HEK293T (cell line): ENCODE measurements at regions not wholly inside any gene's neighbourhood (a gene's known extent, or its start where the extent isn't known, plus 50 kb on each side); places are given as distances from the start of the nearest gene placed in this dataset.

Source experiments
- BHLHE40 ChIP-seq: fragments of 450-650 bp; IDR thresholded peaks from 2 replicates; pipeline ENCODE4 v1.6.1; 2016; ENCODE audit warnings: mild to moderate bottlenecking, moderate library complexity, borderline replicate concordance
- CTBP1 ChIP-seq: fragments of 450-650 bp; IDR thresholded peaks from 2 replicates; pipeline ENCODE4 v1.6.1; 2016; ENCODE audit warnings: borderline replicate concordance
- ELF4 ChIP-seq: fragments of 450-650 bp; IDR thresholded peaks from 2 replicates; pipeline ENCODE4 v1.6.1; 2017; ENCODE audit warnings: antibody characterized with exemption
- FOXA1 ChIP-seq: fragments of 450-650 bp; IDR thresholded peaks from 2 replicates; pipeline ENCODE4 v1.6.1; 2016; ENCODE audit warnings: mild to moderate bottlenecking
- FOXK2 ChIP-seq: fragments of 450-650 bp; IDR thresholded peaks from 2 replicates; pipeline ENCODE4 v1.6.1; 2016; ENCODE audit warnings: mild to moderate bottlenecking
- FOXM1 ChIP-seq: fragments of 450-650 bp; IDR thresholded peaks from 2 replicates; pipeline ENCODE4 v1.6.1; 2017; ENCODE audit warnings: mild to moderate bottlenecking, borderline replicate concordance
- HDGF ChIP-seq: fragments of 450-650 bp; IDR thresholded peaks from 2 replicates; pipeline ENCODE4 v1.6.1; 2017; ENCODE audit warnings: antibody characterized with exemption, borderline replicate concordance
- L3MBTL2 ChIP-seq: fragments of 450-650 bp; conservative IDR thresholded peaks from 2 replicates; pipeline ENCODE4 v1.6.1; 2016; ENCODE audit warnings: mild to moderate bottlenecking
- LEF1 ChIP-seq: fragments of 450-650 bp; IDR thresholded peaks from 2 replicates; pipeline ENCODE4 v1.6.1; 2017; ENCODE audit warnings: mild to moderate bottlenecking, borderline replicate concordance
- NFRKB ChIP-seq: fragments of 450-650 bp; IDR thresholded peaks from 2 replicates; pipeline ENCODE4 v1.6.1; 2016; ENCODE audit warnings: mild to moderate bottlenecking, moderate library complexity
- PKNOX1 ChIP-seq: fragments of 450-650 bp; IDR thresholded peaks from 2 replicates; pipeline ENCODE4 v1.6.1; 2016
- SP1 ChIP-seq: fragments of 450-650 bp; IDR thresholded peaks from 2 replicates; pipeline ENCODE4 v1.6.1; 2017
- SUZ12 ChIP-seq: fragments of 450-650 bp; IDR thresholded peaks from 2 replicates; pipeline ENCODE4 v1.6.1; 2016; ENCODE audit warnings: mild to moderate bottlenecking

- TF ChIP-seq ELF4 (no peak), FOXK2 (no peak), SP1 (no peak), CTBP1 (no peak), BHLHE40 (no peak), NFRKB (no peak), HDGF (no peak), FOXA1 (no peak), LEF1 (no peak), L3MBTL2 (no peak), FOXM1 (no peak), SUZ12 (no peak), PKNOX1 (peak; percentile 80)
These were observed 62.5 kb upstream of the FOXB1 start for GRCh38 chr15:59941612-59942011.
